Stomach (tissue), 4 donors: ENCODE measurements at regions not wholly inside any gene's neighbourhood (a gene's known extent, or its start where the extent isn't known, plus 50 kb on each side); places are given as distances from the start of the nearest gene placed in this dataset.

Experiments used
- CTCF ChIP-seq, 7 experiments: fragments of 450-650 bp in 4 of 7; fragments of 200-600 bp in 3 of 7; sonication (generic) in 3 of 7; IDR thresholded peaks; one replicate each; pipeline ENCODE4 v1.5.1; 2016 to 2019; ENCODE audit warnings: antibody characterized with exemption in 7 of 7, control low read depth in 2 of 7, mild to moderate bottlenecking in 1 of 7
- EP300 ChIP-seq: sonication (generic); formaldehyde crosslinking; IDR thresholded peaks from one replicate; pipeline ENCODE4 v1.6.1; 2017; ENCODE audit warnings: antibody characterized with exemption
- POLR2A ChIP-seq, 4 donors: fragments of 450-650 bp; IDR thresholded peaks; one replicate each; pipeline ENCODE4 v1.6.1; 2016; ENCODE audit warnings: antibody characterized with exemption in 4 of 4, control low read depth in 2 of 4, mild to moderate bottlenecking in 1 of 4, moderate library complexity in 1 of 4
- POLR2AphosphoS5 ChIP-seq, 3 donors: sonication (generic); formaldehyde crosslinking; IDR thresholded peaks; one replicate each; pipeline ENCODE4 v1.6.1; 2016; ENCODE audit warnings: antibody characterized with exemption in 3 of 3

- TF ChIP-seq CTCF (IDR thresholded peaks at IDR 0.05): no peak
- TF ChIP-seq POLR2A (IDR thresholded peaks at IDR 0.05): no peak
- TF ChIP-seq POLR2AphosphoS5 (IDR thresholded peaks at IDR 0.05): no peak
- TF ChIP-seq EP300: no peak
Observed at GRCh38 chr18:69259282-69259681, 141.4 kb upstream of the DOK6 start.
